ENCODE measurements at regions not wholly inside any gene's neighbourhood (a gene's known extent, or its start where the extent isn't known, plus 50 kb on each side); places are given as distances from the start of the nearest gene placed in this dataset.

GRCh38 chr6:18335948-18336347 lies 51.2 kb upstream of the RNF144B start:
- Mint-ChIP-seq H3K4me1 (ENCODE audit: low read depth) (no peaks in the 10 kb centered on the region), H3K9me3 (no peaks in the 10 kb centered on the region), H3K27ac (no peak overlapping the region), H3K36me3 (ENCODE audit: low read depth) (no peaks in the 10 kb centered on the region), H3K27me3 (ENCODE audit: low read depth) (peaks cover 6% of the 10 kb centered on the region), H3K4me3 (ENCODE audit: low read depth) (no peak overlapping the region)
- intact Hi-C loops (cut with micrococcal nuclease): no loop called here
- DNase-seq (ENCODE audit: low spot score): no peak

- DNase-seq (ENCODE audit: low spot score): no peak
- Mint-ChIP-seq H3K27me3 (ENCODE audit: low read depth) (peaks cover 9% of the 10 kb centered on the region), H3K4me3 (ENCODE audit: low read depth) (no peak overlapping the region), H3K27ac (no peak overlapping the region), H3K36me3 (ENCODE audit: low read depth) (no peaks in the 10 kb centered on the region), H3K4me1 (ENCODE audit: low read depth) (no peaks in the 10 kb centered on the region), H3K9me3 (no peaks in the 10 kb centered on the region)
- intact Hi-C loops (cut with micrococcal nuclease): no loop called here
These were observed 52.9 kb upstream of the RNF144B start for GRCh38 chr6:18334251-18334650.

GRCh38 chr6:18330548-18331081 lies 56.5 kb upstream of the RNF144B start:
- Mint-ChIP-seq H3K27ac (no peak overlapping the region), H3K36me3 (ENCODE audit: low read depth) (no peaks in the 10 kb centered on the region)
- intact Hi-C loops (cut with micrococcal nuclease): no loop called here

GRCh38 chr6:18329776-18330175 lies 57.4 kb upstream of the RNF144B start:
- Mint-ChIP-seq H3K27me3 (ENCODE audit: low read depth) (peaks cover 12% of the 10 kb centered on the region), H3K9me3 (no peaks in the 10 kb centered on the region), H3K36me3 (ENCODE audit: low read depth) (no peaks in the 10 kb centered on the region), H3K4me3 (ENCODE audit: low read depth) (no peak overlapping the region), H3K27ac (no peak overlapping the region), H3K4me1 (ENCODE audit: low read depth) (peaks cover 11% of the 10 kb centered on the region)
- DNase-seq (ENCODE audit: low spot score): no peak
- intact Hi-C loops (cut with micrococcal nuclease): loop anchor here (2.0 to 5.0 kb wide), 2 partner anchors 57 to 158 kb away; partner anchors contain the start of gene RNF144B

More at GRCh38 chr6:18330548-18331081, 56.5 kb upstream of the RNF144B start:
- Mint-ChIP-seq H3K9me3 (no peaks in the 10 kb centered on the region), H3K4me3 (ENCODE audit: low read depth) (no peak overlapping the region), H3K27me3 (ENCODE audit: low read depth) (peaks cover 12% of the 10 kb centered on the region), H3K4me1 (ENCODE audit: low read depth) (peaks cover 11% of the 10 kb centered on the region)
- DNase-seq (ENCODE audit: low spot score): no peak

DNA sequence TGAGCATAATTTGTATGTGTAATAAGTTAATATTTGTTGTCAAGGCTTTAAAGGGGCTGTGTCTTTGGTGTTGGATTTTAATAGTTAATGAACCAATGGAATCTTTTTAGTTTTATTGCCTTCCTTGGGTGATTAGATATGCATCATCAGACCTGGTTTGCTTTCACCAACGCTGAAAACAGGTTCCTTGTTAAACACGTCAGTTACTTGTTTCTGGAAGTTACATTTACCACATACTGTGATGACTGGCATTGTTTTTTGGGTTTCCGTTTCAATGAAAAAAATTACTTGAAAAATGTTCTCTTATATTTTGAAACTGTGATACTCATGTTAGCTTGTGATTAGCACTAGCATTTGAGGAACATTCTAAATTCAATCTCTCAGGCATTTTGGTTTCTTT lies 58.6 kb upstream of the RNF144B start:
- peaks cover 11% of the 10 kb centered on the region for H3K27me3 Mint-ChIP-seq (ENCODE audit: low read depth)
- H3K36me3 Mint-ChIP-seq (ENCODE audit: low read depth): no peaks in the 10 kb centered on the region
- H3K27ac Mint-ChIP-seq: no peak overlapping the region
- DNase-seq (ENCODE audit: low spot score): no peak
- no peaks in the 10 kb centered on the region for H3K9me3 Mint-ChIP-seq
- H3K4me1 Mint-ChIP-seq (ENCODE audit: low read depth): peaks cover 11% of the 10 kb centered on the region
- intact Hi-C loops (cut with micrococcal nuclease): loop anchor here (2.0 to 5.0 kb wide), 2 partner anchors 58 to 159 kb away; partner anchors contain the start of gene RNF144B
- H3K4me3 Mint-ChIP-seq (ENCODE audit: low read depth): no peak overlapping the region

DNA sequence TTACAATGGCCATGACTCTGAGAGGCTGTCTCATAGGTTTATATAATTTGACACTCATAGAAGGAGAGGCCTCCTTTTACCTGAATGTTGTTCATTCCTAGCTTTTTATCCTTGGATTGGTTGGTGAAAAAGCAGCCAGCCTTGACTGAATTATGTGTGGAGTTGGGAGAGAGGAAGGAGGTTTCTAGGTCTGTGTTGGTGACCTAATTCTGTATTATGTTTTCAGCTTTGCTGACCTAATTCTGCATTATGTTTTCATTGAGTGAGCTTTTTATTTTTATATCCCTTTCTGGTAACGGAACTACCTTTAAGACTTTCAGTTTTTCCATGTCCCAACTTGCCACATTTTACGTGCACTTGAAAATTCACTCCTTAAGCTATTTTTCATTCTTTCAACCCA lies 59.1 kb upstream of the RNF144B start:
- no peak for DNase-seq (ENCODE audit: low spot score)
- Mint-ChIP-seq H3K4me1 (ENCODE audit: low read depth) (peaks cover 11% of the 10 kb centered on the region), H3K9me3 (no peaks in the 10 kb centered on the region), H3K27ac (no peak overlapping the region), H3K27me3 (ENCODE audit: low read depth) (peaks cover 11% of the 10 kb centered on the region), H3K4me3 (ENCODE audit: low read depth) (no peak overlapping the region), H3K36me3 (ENCODE audit: low read depth) (no peaks in the 10 kb centered on the region)
- intact Hi-C loops (cut with micrococcal nuclease): loop anchor here (2.0 to 5.0 kb wide), 2 partner anchors 59 to 159 kb away; partner anchors contain the start of gene RNF144B

GRCh38 chr6:18327626-18328025 lies 59.5 kb upstream of the RNF144B start:
- no peaks in the 10 kb centered on the region for H3K9me3 Mint-ChIP-seq
- H3K27me3 Mint-ChIP-seq (ENCODE audit: low read depth): peaks cover 11% of the 10 kb centered on the region
- no peak for DNase-seq (ENCODE audit: low spot score)
- H3K4me1 Mint-ChIP-seq (ENCODE audit: low read depth): peaks cover 11% of the 10 kb centered on the region
- H3K36me3 Mint-ChIP-seq (ENCODE audit: low read depth): no peaks in the 10 kb centered on the region
- H3K27ac Mint-ChIP-seq: no peak overlapping the region
- intact Hi-C loops (cut with micrococcal nuclease): loop anchor here (2.0 to 5.0 kb wide), 2 partner anchors 59 to 160 kb away; partner anchors contain the start of gene RNF144B
- H3K4me3 Mint-ChIP-seq (ENCODE audit: low read depth): no peak overlapping the region

- no peak overlapping the region for H3K4me3 Mint-ChIP-seq (ENCODE audit: low read depth)
These were observed 60.2 kb upstream of the RNF144B start for GRCh38 chr6:18326980-18327379.

GRCh38 chr6:18326001-18326400 lies 61.1 kb upstream of the RNF144B start:
- Mint-ChIP-seq H3K27ac (no peak overlapping the region), H3K9me3 (no peaks in the 10 kb centered on the region), H3K4me1 (ENCODE audit: low read depth) (peaks cover 11% of the 10 kb centered on the region), H3K36me3 (ENCODE audit: low read depth) (no peaks in the 10 kb centered on the region), H3K4me3 (ENCODE audit: low read depth) (no peak overlapping the region), H3K27me3 (ENCODE audit: low read depth) (peaks cover 10% of the 10 kb centered on the region)
- intact Hi-C loops (cut with micrococcal nuclease): loop anchor here (5.0 kb wide), 1 partner anchor 161 kb away; no protein-coding TSS in a partner anchor
- no peak for DNase-seq (ENCODE audit: low spot score)

More at GRCh38 chr6:18326980-18327379, 60.2 kb upstream of the RNF144B start:
- Mint-ChIP-seq H3K27ac (no peak overlapping the region), H3K4me1 (ENCODE audit: low read depth) (peaks cover 11% of the 10 kb centered on the region), H3K36me3 (ENCODE audit: low read depth) (no peaks in the 10 kb centered on the region), H3K27me3 (ENCODE audit: low read depth) (peaks cover 11% of the 10 kb centered on the region), H3K9me3 (no peaks in the 10 kb centered on the region)
- intact Hi-C loops (cut with micrococcal nuclease): loop anchor here (5.0 kb wide), 1 partner anchor 160 kb away; no protein-coding TSS in a partner anchor
- DNase-seq (ENCODE audit: low spot score): no peak

DNA sequence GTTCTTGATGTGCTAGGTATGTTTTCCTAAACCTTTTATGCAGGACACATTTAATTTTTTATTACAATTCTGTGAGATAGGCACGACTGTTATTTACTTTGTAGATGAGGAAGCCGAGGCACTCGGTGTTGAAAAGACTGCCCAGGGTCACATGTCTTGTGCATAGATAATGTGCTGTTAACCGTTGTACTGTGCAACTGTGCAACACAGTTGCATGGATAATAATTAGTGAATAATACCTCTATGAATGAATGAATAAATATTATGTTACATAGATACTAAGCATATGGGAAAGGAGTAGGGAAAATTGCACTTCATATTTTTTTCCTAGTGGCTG lies 60.3 kb upstream of the DEK start:
- Mint-ChIP-seq H3K9me3 (no peaks in the 10 kb centered on the region), H3K4me3 (ENCODE audit: low read depth) (no peak overlapping the region), H3K27me3 (ENCODE audit: low read depth) (peaks cover 6% of the 10 kb centered on the region), H3K4me1 (ENCODE audit: low read depth) (peaks cover 11% of the 10 kb centered on the region), H3K27ac (no peak overlapping the region), H3K36me3 (ENCODE audit: low read depth) (no peaks in the 10 kb centered on the region)
- intact Hi-C loops (cut with micrococcal nuclease): loop anchor here (1.0 to 5.0 kb wide), 2 partner anchors 163 to 180 kb away; no protein-coding TSS in a partner anchor
- DNase-seq (ENCODE audit: low spot score): no peak

DNA sequence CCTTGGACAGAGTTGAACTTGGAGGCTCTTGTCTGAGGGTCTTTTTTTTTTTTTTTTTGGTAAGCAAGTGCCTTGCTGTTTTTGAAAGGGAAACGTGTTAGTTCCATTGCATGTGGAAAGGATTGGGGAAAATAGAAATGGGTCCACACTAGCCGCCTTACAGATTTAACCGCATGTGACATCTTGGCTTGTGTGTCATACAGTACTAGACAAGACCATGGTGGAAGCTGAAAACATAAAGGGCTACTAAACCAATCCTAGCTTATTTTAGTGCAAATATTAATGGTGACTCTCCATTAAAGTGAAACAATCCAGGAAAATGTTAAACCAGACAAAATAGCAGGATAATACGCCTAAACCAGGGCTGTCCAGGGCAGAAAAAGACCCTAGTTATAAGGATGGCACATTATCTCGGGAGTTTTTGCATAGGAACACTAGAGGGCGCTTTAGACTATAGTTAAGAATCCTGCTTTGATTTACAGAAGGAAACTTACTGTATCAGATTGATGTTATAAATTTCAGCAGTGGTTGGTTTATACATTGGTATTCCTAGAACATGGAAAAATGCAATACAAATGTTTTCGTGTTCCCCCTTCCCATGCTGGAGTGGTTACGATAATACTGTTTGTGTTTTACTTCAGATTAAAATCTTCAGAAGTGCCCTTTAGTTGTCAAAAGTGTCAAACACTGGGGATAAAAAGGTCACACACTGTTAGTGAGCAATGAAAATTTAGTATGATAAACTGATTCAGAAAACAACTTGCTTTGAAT lies 59.8 kb upstream of the DEK start:
- Mint-ChIP-seq H3K27me3 (ENCODE audit: low read depth) (peaks cover 6% of the 10 kb centered on the region), H3K27ac (no peak overlapping the region), H3K4me1 (ENCODE audit: low read depth) (peaks cover 11% of the 10 kb centered on the region), H3K36me3 (ENCODE audit: low read depth) (no peaks in the 10 kb centered on the region), H3K4me3 (ENCODE audit: low read depth) (no peak overlapping the region), H3K9me3 (no peaks in the 10 kb centered on the region)
- DNase-seq (ENCODE audit: low spot score): no peak
- intact Hi-C loops (cut with micrococcal nuclease): loop anchor here (1.0 kb wide), 1 partner anchor 180 kb away; no protein-coding TSS in a partner anchor

- Mint-ChIP-seq H3K36me3 (ENCODE audit: low read depth) (no peaks in the 10 kb centered on the region), H3K27ac (no peak overlapping the region), H3K27me3 (ENCODE audit: low read depth) (peaks cover 5% of the 10 kb centered on the region), H3K4me3 (ENCODE audit: low read depth) (no peak overlapping the region), H3K4me1 (ENCODE audit: low read depth) (no peaks in the 10 kb centered on the region), H3K9me3 (no peaks in the 10 kb centered on the region)
- DNase-seq (ENCODE audit: low spot score): no peak
- intact Hi-C loops (cut with micrococcal nuclease): no loop called here
These were observed 53.5 kb upstream of the DEK start for GRCh38 chr6:18317850-18318249.

DNA sequence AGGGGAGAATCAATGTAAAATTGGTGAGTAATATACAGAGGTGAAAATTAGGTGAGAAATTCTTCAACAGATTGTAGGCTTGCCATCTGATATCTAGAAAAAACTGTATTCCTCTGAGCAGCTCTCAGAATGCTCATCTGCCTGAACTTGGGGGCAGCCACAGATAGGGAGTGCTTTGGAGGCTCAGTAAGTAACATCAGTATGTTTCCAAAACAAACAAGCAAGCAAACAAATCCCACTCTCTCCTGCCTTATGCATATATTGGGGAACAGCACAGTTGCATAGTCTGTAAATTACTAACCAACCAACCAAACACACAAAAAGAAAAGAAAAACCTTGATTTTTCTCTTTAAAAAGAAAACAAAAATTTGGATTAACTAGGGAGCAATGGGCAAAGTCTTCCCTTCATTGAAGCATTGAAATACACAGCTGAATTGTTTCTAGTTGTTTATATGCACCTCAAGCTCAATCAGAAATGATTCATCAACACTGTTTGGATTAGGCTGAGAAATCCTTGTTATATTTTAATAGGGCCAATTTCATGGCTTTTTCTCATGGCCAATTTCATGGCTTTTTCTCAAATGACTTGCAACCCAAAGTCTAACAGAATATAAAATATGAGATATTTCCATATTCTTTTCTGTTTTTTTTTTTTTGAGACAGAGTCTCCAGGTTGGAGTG lies 50.1 kb upstream of the DEK start:
- intact Hi-C loops (cut with micrococcal nuclease): no loop called here
- Mint-ChIP-seq H3K27me3 (ENCODE audit: low read depth) (peaks cover 13% of the 10 kb centered on the region), H3K9me3 (no peaks in the 10 kb centered on the region), H3K27ac (no peak overlapping the region), H3K36me3 (ENCODE audit: low read depth) (no peaks in the 10 kb centered on the region), H3K4me1 (ENCODE audit: low read depth) (no peaks in the 10 kb centered on the region), H3K4me3 (ENCODE audit: low read depth) (no peak overlapping the region)
- DNase-seq (ENCODE audit: low spot score): no peak

Data from activated T-helper 2 cell treated with anti-CD3 and anti-CD28 coated beads, Interferon-gamma antibody, Interleukin-2, Interleukin-4, amounts not matched to agents 10 μg/mL and 5 μg/mL and 100 μg/mL, durations not matched to agents 14 hours and 24 hours and 36 hours (primary cell).